ENCODE measurements at regions not wholly inside any gene's neighbourhood (a gene's known extent, or its start where the extent isn't known, plus 50 kb on each side); places are given as distances from the start of the nearest gene placed in this dataset.
"Not testable (repeated sequence)": the region's sequence is repeated elsewhere in the genome, so short reads cannot be mapped to it uniquely, and the experiment has no call there.

- no peak for DNase-seq (ENCODE audit: low read depth)
Observed at GRCh38 chr2:100741880-100742276, 78.1 kb upstream of the NPAS2 start.

GRCh38 chr2:100742277-100743254 lies 77.4 kb upstream of the NPAS2 start:
- no peak for DNase-seq (ENCODE audit: low read depth)

- DNase-seq (ENCODE audit: low read depth) = no peak
Observed at GRCh38 chr2:100743741-100744140, 76.2 kb upstream of the NPAS2 start.

- no peak for DNase-seq (ENCODE audit: low read depth)
Observed at GRCh38 chr2:100744184-100744583, 75.8 kb upstream of the NPAS2 start.

- no peak for DNase-seq (ENCODE audit: low read depth)
Observed at GRCh38 chr2:100744589-100744988, 75.3 kb upstream of the NPAS2 start.

GRCh38 chr2:100745604-100746003 lies 74.3 kb upstream of the NPAS2 start:
- no peak for DNase-seq (ENCODE audit: low read depth)

- no peak for DNase-seq (ENCODE audit: low read depth)
Observed at GRCh38 chr2:100747551-100747950, 72.4 kb upstream of the NPAS2 start.

- DNase-seq (ENCODE audit: low read depth) = no peak
Observed at GRCh38 chr2:100747996-100748615, 71.8 kb upstream of the NPAS2 start.

- DNase-seq (ENCODE audit: low read depth) = no peak
Observed at GRCh38 chr2:100748673-100749072, 71.3 kb upstream of the NPAS2 start.

GRCh38 chr2:100749771-100750542 lies 70.0 kb upstream of the NPAS2 start:
- no peak for DNase-seq (ENCODE audit: low read depth)

GRCh38 chr2:100751871-100752625 lies 67.9 kb upstream of the NPAS2 start:
- DNase-seq (ENCODE audit: low read depth) = not testable (repeated sequence)

- no peak for DNase-seq (ENCODE audit: low read depth)
Observed at GRCh38 chr2:100752628-100753333, 67.2 kb upstream of the NPAS2 start.

GRCh38 chr2:100753444-100753843 lies 66.5 kb upstream of the NPAS2 start:
- DNase-seq (ENCODE audit: low read depth) = no peak

GRCh38 chr2:100753881-100754280 lies 66.1 kb upstream of the NPAS2 start:
- no peak for DNase-seq (ENCODE audit: low read depth)

GRCh38 chr2:100754951-100755350 lies 65.0 kb upstream of the NPAS2 start:
- no peak for DNase-seq (ENCODE audit: low read depth)

GRCh38 chr2:100755441-100755840 lies 64.5 kb upstream of the NPAS2 start:
- DNase-seq (ENCODE audit: low read depth) = no peak

GRCh38 chr2:100756704-100757103 lies 63.2 kb upstream of the NPAS2 start:
- no peak for DNase-seq (ENCODE audit: low read depth)

- no peak for DNase-seq (ENCODE audit: low read depth)
Observed at GRCh38 chr2:100757621-100758394, 62.1 kb upstream of the NPAS2 start.

GRCh38 chr2:100759901-100760300 lies 60.0 kb upstream of the NPAS2 start:
- DNase-seq (ENCODE audit: low read depth) = no peak

GRCh38 chr2:100761365-100761764 lies 58.6 kb upstream of the NPAS2 start:
- DNase-seq (ENCODE audit: low read depth) = no peak

All from stimulated activated CD4-positive, alpha-beta T cell treated with anti-CD3 and anti-CD28 coated beads, Interleukin-2, amount 100 ng/mL, for 4 hours (primary cell).